ENCODE measurements at regions not wholly inside any gene's neighbourhood (a gene's known extent, or its start where the extent isn't known, plus 50 kb on each side); places are given as distances from the start of the nearest gene placed in this dataset.

- Histone ChIP-seq H4K20me1 (ENCODE audit: insufficient read depth, low read length) (no peaks in the 10 kb centered on the region), H3K36me3 (replicated peaks in 1 of 2; ENCODE audit: control insufficient read depth in 1 of 2, insufficient read depth in 2 of 2, low read length in 2 of 2) (no peaks in the 10 kb centered on the region), H3K4me3 (replicated peaks in 1 of 3; ENCODE audit: insufficient read depth in 1 of 3, low read depth in 2 of 3, low read length in 3 of 3) (no peak overlapping the region), H3K79me2 (ENCODE audit: insufficient read depth, low read length) (no peaks in the 10 kb centered on the region), H3K4me1 (ENCODE audit: insufficient read depth, low read length) (no peaks in the 10 kb centered on the region), H2AFZ (ENCODE audit: low read length) (no peak overlapping the region), H3K4me2 (ENCODE audit: low read depth, low read length) (no peak overlapping the region), H3K9me3 (ENCODE audit: low read length) (no peaks in the 10 kb centered on the region), H3K27ac (ENCODE audit: extremely low read length, insufficient read depth, low read length) (no peak overlapping the region), H3K9ac (ENCODE audit: insufficient read depth, low read depth, low read length) (no peak overlapping the region), H3K27me3 (ENCODE audit: control insufficient read depth in 1 of 2, insufficient read depth in 2 of 2, low read length in 2 of 2) (no peaks in the 10 kb centered on the region)
- ATAC-seq, result no peak
- ChIA-PET POLR2A (no interaction called here), CTCF (ENCODE audit: low intra/inter-chr PET ratio, low total read pairs) (no interaction called here)
- in situ Hi-C loops (cut with HindIII; ENCODE audit: extremely low pct_ligation_motif_present, low pct_unique_long_range_greater_than_20kb) (no loop called here), intact Hi-C loops (cut with micrococcal nuclease; ENCODE audit: unreplicated experiment) (no loop called here)
- 1% methylated on average over 8 of the region's 11 CpGs for WGBS (ENCODE audit: low lambda C conversion rate)
- TF ChIP-seq ZKSCAN1 (IDR thresholded peaks at IDR 0.05; ENCODE audit: low read length), result no peak
- no peak for TF ChIP-seq ZBTB20 (CRISPR knock-in tag; IDR thresholded peaks at IDR 0.05; ENCODE audit: borderline replicate concordance, low read depth)
- no peak for TF ChIP-seq DR1 (CRISPR knock-in tag; IDR thresholded peaks at IDR 0.05)
- TF ChIP-seq STAT5B (CRISPR knock-in tag; IDR thresholded peaks at IDR 0.05), result no peak
- no peak for TF ChIP-seq ATF7-NPFF (CRISPR knock-in tag; IDR thresholded peaks at IDR 0.05; ENCODE audit: low read depth)
- no peak for TF ChIP-seq NFE2 (CRISPR knock-in tag; IDR thresholded peaks at IDR 0.05)
- no peak for TF ChIP-seq CTCF (CRISPR knock-in tag; IDR thresholded peaks at IDR 0.05)
- no peak for TF ChIP-seq PHF5A (CRISPR knock-in tag; IDR thresholded peaks at IDR 0.05; ENCODE audit: low read depth, unreplicated experiment)
- no peak for TF ChIP-seq ZBTB1 (CRISPR knock-in tag; IDR thresholded peaks at IDR 0.05; ENCODE audit: borderline replicate concordance)
- no peak for TF ChIP-seq HMG20A (CRISPR knock-in tag; IDR thresholded peaks at IDR 0.05; ENCODE audit: borderline replicate concordance)
- TF ChIP-seq CCDC6 (CRISPR knock-in tag; IDR thresholded peaks at IDR 0.05), result no peak
- no peak for TF ChIP-seq ZNF264 (CRISPR knock-in tag; IDR thresholded peaks at IDR 0.05)
- TF ChIP-seq MTA3 (CRISPR knock-in tag; IDR thresholded peaks at IDR 0.05), result no peak
- TF ChIP-seq SMC3 (IDR thresholded peaks at IDR 0.05; ENCODE audit: low read length), result no peak
- TF ChIP-seq E2F1 (CRISPR knock-in tag; IDR thresholded peaks at IDR 0.05), result no peak
- TF ChIP-seq BATF2 (CRISPR knock-in tag; IDR thresholded peaks at IDR 0.05), result no peak
- no peak for TF ChIP-seq ZNF124 (CRISPR knock-in tag; IDR thresholded peaks at IDR 0.05)
- TF ChIP-seq ZC3H13 (CRISPR knock-in tag; IDR thresholded peaks at IDR 0.05), result no peak
- no peak for TF ChIP-seq HOXA3 (CRISPR knock-in tag; IDR thresholded peaks at IDR 0.05)
- TF ChIP-seq CHD2 (IDR thresholded peaks at IDR 0.05; ENCODE audit: low read depth, low read length), result no peak
- FAIRE-seq, result no peak
- no TSS peak for BruUV-seq (replicated peaks)
- DNase-seq (ENCODE audit: low spot score), result no peak
Observed at GRCh38 chrX:3166670-3167455, 125.6 kb downstream of the ARSF start.
